Motor neuron (in vitro differentiated cells): ENCODE measurements at regions not wholly inside any gene's neighbourhood (a gene's known extent, or its start where the extent isn't known, plus 50 kb on each side); places are given as distances from the start of the nearest gene placed in this dataset.
"Not testable (repeated sequence)": the region's sequence is repeated elsewhere in the genome, so short reads cannot be mapped to it uniquely, and the experiment has no call there.

ENCODE experiments used
- ATAC-seq, 8 experiments: fragments of 200-7000 bp; cut with Tn5 transposase; replicated peaks in 6 of 8; 2 replicates each; pipeline ENCODE4 v1.8.0; 2021; ENCODE audit warnings: mild to moderate bottlenecking in 8 of 8, moderate library complexity in 8 of 8
- H3K27ac ChIP-seq, 2 donors: fragments of 250-450 bp; sonication (Bioruptor Pico); 2 replicates each; pipeline ENCODE4 v1.9.0; 2021; ENCODE audit warnings: antibody characterized with exemption in 2 of 2, mild to moderate bottlenecking in 2 of 2, moderate library complexity in 1 of 2
- H3K4me1 ChIP-seq, 2 donors: fragments of 250-450 bp; sonication (Bioruptor Pico); replicated peaks in 1 of 2; 2 replicates each; pipeline ENCODE4 v1.6.1; 2021; ENCODE audit warnings: antibody characterized with exemption in 2 of 2, mild to moderate bottlenecking in 2 of 2, moderate library complexity in 1 of 2
- H3K4me3 ChIP-seq, 5 donors: fragments of 250-450 bp; sonication (Bioruptor Pico); 2 replicates each; pipeline ENCODE4 v1.9.0; 2021; ENCODE audit warnings: antibody characterized with exemption in 5 of 5, mild to moderate bottlenecking in 5 of 5, moderate library complexity in 4 of 5
- WGBS, 10 experiments: fragments of 450-650 bp; shearing (Covaris generic); methylation state at CpG; one replicate each; pipeline ENCODE4 v1.0.0; 2022; 5-methylcytosine and 5-hydroxymethylcytosine counted together
- in situ Hi-C, 9 experiments: fragments of 400-800 bp; cut with MboI; loops; one replicate each; pipeline ENCODE4 v1.15.0; 2021; ENCODE audit warnings: low sequenced_read_pairs in 9 of 9, low pct_unique_long_range_greater_than_20kb in 2 of 9; ENCODE audit not compliant: unreplicated experiment in 9 of 9

GRCh38 chr9:73441890-73442818 lies 290.5 kb downstream of the ANXA1 start:
- H3K27ac ChIP-seq: no peak overlapping the region
- in situ Hi-C loops: no loop called here
- WGBS, 10 experiments: 0 to 95% (median 56%) methylated on average over 1 to 4 of the region's 5 CpGs

GRCh38 chr9:73444821-73445220 lies 293.2 kb downstream of the ANXA1 start:
- 0 to 91% (median 83%) methylated on average over 1 of the region's 1 CpG; no CpG with 5 or more reads in 1 of the 10 experiments for WGBS, 10 experiments
- H3K27ac ChIP-seq: no peak overlapping the region
- no peaks in the 10 kb centered on the region for H3K4me1 ChIP-seq
- no peak overlapping the region for H3K4me3 ChIP-seq
- no peak for ATAC-seq
- in situ Hi-C loops: no loop called here

More at GRCh38 chr9:73441890-73442818, 290.5 kb downstream of the ANXA1 start:
- Histone ChIP-seq H3K4me3 (no peak overlapping the region), H3K4me1 (no peaks in the 10 kb centered on the region)
- ATAC-seq: peak in 5 of 8 experiments; percentile 33 to 48 (median 42)

GRCh38 chr9:73445384-73445783 lies 293.7 kb downstream of the ANXA1 start:
- in situ Hi-C loops, H3K27ac ChIP-seq, H3K4me1 ChIP-seq, H3K4me3 ChIP-seq, ATAC-seq: not testable (repeated sequence)
- 17 to 100% (median 83%) methylated on average over 1 of the region's 1 CpG; no CpG with 5 or more reads in 4 of the 10 experiments for WGBS, 10 experiments

- ATAC-seq: no peak
- no peak overlapping the region for H3K4me3 ChIP-seq
- no peak overlapping the region for H3K27ac ChIP-seq
- no peaks in the 10 kb centered on the region for H3K4me1 ChIP-seq
- in situ Hi-C loops: no loop called here
These were observed 294.6 kb downstream of the ANXA1 start for GRCh38 chr9:73446306-73446705.

GRCh38 chr9:73451003-73451402 lies 299.3 kb downstream of the ANXA1 start:
- in situ Hi-C loops: no loop called here
- WGBS, 10 experiments: 60 to 100% (median 83%) methylated on average over 1 to 2 of the region's 2 CpGs; no CpG with 5 or more reads in 2 of the 10 experiments
- Histone ChIP-seq H3K27ac (no peak overlapping the region), H3K4me1 (no peaks in the 10 kb centered on the region), H3K4me3 (no peak overlapping the region)
- peak in 5 of 8 experiments; percentile 27 to 56 (median 36) for ATAC-seq

GRCh38 chr9:73459817-73460216 lies 308.2 kb downstream of the ANXA1 start:
- in situ Hi-C loops: no loop called here

GRCh38 chr9:73468716-73469115 lies 317.1 kb downstream of the ANXA1 start:
- no peak overlapping the region for H3K27ac ChIP-seq
- H3K4me1 ChIP-seq: no peaks in the 10 kb centered on the region
- in situ Hi-C loops: no loop called here
- no peak overlapping the region for H3K4me3 ChIP-seq
- peak in 2 of 8 experiments; percentile 84 to 95 for ATAC-seq
- WGBS, 10 experiments: 0 to 100% (median 86%) methylated on average over 1 of the region's 1 CpG; no CpG with 5 or more reads in 1 of the 10 experiments

More at GRCh38 chr9:73459817-73460216, 308.2 kb downstream of the ANXA1 start:
- H3K4me1 ChIP-seq: no peaks in the 10 kb centered on the region
- no peak overlapping the region for H3K4me3 ChIP-seq
- ATAC-seq: peak in 2 of 8 experiments; percentile 58 to 85
- no peak overlapping the region for H3K27ac ChIP-seq

- in situ Hi-C loops: no loop called here
- Histone ChIP-seq H3K4me1 (no peaks in the 10 kb centered on the region), H3K4me3 (no peak overlapping the region), H3K27ac (no peak overlapping the region)
- 0 to 92% (median 63%) methylated on average over 1 to 2 of the region's 3 CpGs; no CpG with 5 or more reads in 4 of the 10 experiments for WGBS, 10 experiments
- no peak for ATAC-seq
These were observed 319.1 kb downstream of the ANXA1 start for GRCh38 chr9:73470766-73471165.

GRCh38 chr9:73474002-73474600 lies 322.4 kb downstream of the ANXA1 start:
- Histone ChIP-seq H3K4me3 (no peak overlapping the region), H3K27ac (no peak overlapping the region), H3K4me1 (no peaks in the 10 kb centered on the region)
- 43 to 93% (median 65%) methylated on average over 1 to 7 of the region's 14 CpGs; no CpG with 5 or more reads in 3 of the 10 experiments for WGBS, 10 experiments
- no peak for ATAC-seq
- in situ Hi-C loops: no loop called here

- in situ Hi-C loops: no loop called here
- Histone ChIP-seq H3K27ac (no peak overlapping the region), H3K4me1 (no peaks in the 10 kb centered on the region), H3K4me3 (no peak overlapping the region)
- 39 to 100% methylated on average over 1 to 4 of the region's 20 CpGs; no CpG with 5 or more reads in 8 of the 10 experiments for WGBS, 10 experiments
- ATAC-seq: no peak
These were observed 323.0 kb downstream of the ANXA1 start for GRCh38 chr9:73474625-73475024.

- no peak overlapping the region for H3K4me3 ChIP-seq
- in situ Hi-C loops: no loop called here
- no peak overlapping the region for H3K27ac ChIP-seq
- H3K4me1 ChIP-seq: no peaks in the 10 kb centered on the region
- WGBS, 10 experiments: 8 to 100% (median 90%) methylated on average over 2 to 5 of the region's 5 CpGs; no CpG with 5 or more reads in 1 of the 10 experiments
- no peak for ATAC-seq
These were observed 343.2 kb downstream of the ANXA1 start for GRCh38 chr9:73494894-73495293.

GRCh38 chr9:73497796-73498195 lies 346.1 kb downstream of the ANXA1 start:
- H3K27ac ChIP-seq: no peak overlapping the region
- ATAC-seq: no peak
- H3K4me3 ChIP-seq: no peak overlapping the region
- in situ Hi-C loops: no loop called here
- 0 to 80% (median 40%) methylated on average over 1 to 2 of the region's 2 CpGs; no CpG with 5 or more reads in 2 of the 10 experiments for WGBS, 10 experiments
- H3K4me1 ChIP-seq: no peaks in the 10 kb centered on the region

- in situ Hi-C loops: no loop called here
- no peak overlapping the region for H3K4me3 ChIP-seq
- H3K4me1 ChIP-seq: no peaks in the 10 kb centered on the region
- no peak overlapping the region for H3K27ac ChIP-seq
- no peak for ATAC-seq
- WGBS, 10 experiments: 3 to 93% (median 53%) methylated on average over 3 to 4 of the region's 4 CpGs
These were observed 363.6 kb downstream of the ANXA1 start for GRCh38 chr9:73515216-73515615.
